Panc1 (cell line): ENCODE measurements at regions not wholly inside any gene's neighbourhood (a gene's known extent, or its start where the extent isn't known, plus 50 kb on each side); places are given as distances from the start of the nearest gene placed in this dataset.

Experiments
- ATAC-seq: fragments of 200-7000 bp; cut with Tn5 transposase; 2 replicates; pipeline ENCODE4 v1.9.1; 2020; ENCODE audit warnings: mild to moderate bottlenecking, moderate library complexity
- BruUV-seq: library from RNA; stranded (reverse); fragments of 400-500 nt; replicated peaks from 2 replicates; lab custom pipeline; 2021; lab: Mats Ljungman, UMichigan
- CTCF ChIA-PET: fragments of 300-600 bp; sonication (Branson Sonifier 250); formaldehyde crosslinking; loops from one replicate; lab custom pipeline; 2022; ENCODE audit warnings: antibody characterized with exemption; lab: Charles Lee
- POLR2A ChIA-PET: fragments of 300-600 bp; sonication (Branson Sonifier 250); formaldehyde crosslinking; loops from one replicate; lab custom pipeline; 2022; ENCODE audit warnings: antibody characterized with exemption; lab: Charles Lee
- DNase-seq: peaks from one replicate; pipeline ENCODE4 v3.0.0-alpha.2; 2010; ENCODE audit warnings: low read depth, low spot score
- H3K27ac ChIP-seq: 2 replicates; pipeline ENCODE4 v1.5.1; 2011; ENCODE audit warnings: mild to moderate bottlenecking, low read length, inconsistent platforms
- H3K27me3 ChIP-seq: fragments of 200-500 bp; sonication (Bioruptor generic); 2 replicates; pipeline ENCODE4 v1.6.0; 2014; ENCODE audit warnings: low read length, inconsistent platforms; ENCODE audit not compliant: control insufficient read depth, insufficient read depth
- H3K36me3 ChIP-seq: fragments of 200-500 bp; sonication (Bioruptor generic); 2 replicates; pipeline ENCODE4 v1.5.1; 2014; ENCODE audit warnings: inconsistent platforms, mild to moderate bottlenecking, low read length, moderate library complexity; ENCODE audit not compliant: control insufficient read depth, insufficient read depth
- H3K4me1 ChIP-seq: 2 replicates; pipeline ENCODE4 v1.5.1; 2011; ENCODE audit warnings: inconsistent platforms, mild to moderate bottlenecking, low read length, moderate library complexity; ENCODE audit not compliant: control insufficient read depth, insufficient read depth
- H3K4me3 ChIP-seq, 2 experiments: 2 replicates each; pipeline ENCODE4 v1.5.1; 2011 to 2012; ENCODE audit warnings: low read depth in 2 of 2, low read length in 2 of 2, mild to moderate bottlenecking in 2 of 2, inconsistent platforms in 1 of 2, moderate library complexity in 1 of 2
- H3K9me3 ChIP-seq: fragments of 200-500 bp; sonication (Bioruptor generic); 2 replicates; pipeline ENCODE4 v1.5.1; 2014; ENCODE audit warnings: low read depth, mild to moderate bottlenecking, inconsistent platforms, low read length, moderate library complexity; ENCODE audit not compliant: control insufficient read depth, insufficient read depth
- CTCF ChIP-seq: fragments of 450-650 bp; IDR thresholded peaks from 2 replicates; pipeline ENCODE4 v1.5.1; 2017; ENCODE audit warnings: mild to moderate bottlenecking
- POLR2AphosphoS5 ChIP-seq: IDR thresholded peaks from 2 replicates; pipeline ENCODE4 v1.6.1; 2012; ENCODE audit warnings: mild to moderate bottlenecking, low read depth, low read length, moderate library complexity
- SIN3A ChIP-seq: IDR thresholded peaks from 2 replicates; pipeline ENCODE4 v1.6.1; 2012; ENCODE audit warnings: low read depth, mild to moderate bottlenecking, low read length, moderate library complexity, borderline replicate concordance; ENCODE audit not compliant: insufficient read depth
- TCF7L2 ChIP-seq: IDR thresholded peaks from 2 replicates; pipeline ENCODE4 v1.6.1; 2011; ENCODE audit warnings: mild to moderate bottlenecking, low read depth, low read length, inconsistent platforms
- in situ Hi-C: cut with HindIII; loops from 2 replicates; pipeline ENCODE4 v1.10.0; 2016; ENCODE audit warnings: low sequenced_read_pairs, low pct_unique_long_range_greater_than_20kb
- intact Hi-C: fragments of 100-400 bp; cut with micrococcal nuclease; formaldehyde crosslinking; loops from one replicate; pipeline ENCODE4 v1.10.0; 2022; ENCODE audit not compliant: unreplicated experiment
- TF ChIP-seq, protein P1 (sequence below), 2 experiments: IDR thresholded peaks; 2 replicates each; pipeline ENCODE4 v1.6.1; 2011 to 2012; ENCODE audit warnings: low read depth in 2 of 2, control low read depth in 1 of 2, low read length in 1 of 2, mild to moderate bottlenecking in 1 of 2, moderate library complexity in 1 of 2; ENCODE audit not compliant: insufficient read depth in 1 of 2

DNA sequence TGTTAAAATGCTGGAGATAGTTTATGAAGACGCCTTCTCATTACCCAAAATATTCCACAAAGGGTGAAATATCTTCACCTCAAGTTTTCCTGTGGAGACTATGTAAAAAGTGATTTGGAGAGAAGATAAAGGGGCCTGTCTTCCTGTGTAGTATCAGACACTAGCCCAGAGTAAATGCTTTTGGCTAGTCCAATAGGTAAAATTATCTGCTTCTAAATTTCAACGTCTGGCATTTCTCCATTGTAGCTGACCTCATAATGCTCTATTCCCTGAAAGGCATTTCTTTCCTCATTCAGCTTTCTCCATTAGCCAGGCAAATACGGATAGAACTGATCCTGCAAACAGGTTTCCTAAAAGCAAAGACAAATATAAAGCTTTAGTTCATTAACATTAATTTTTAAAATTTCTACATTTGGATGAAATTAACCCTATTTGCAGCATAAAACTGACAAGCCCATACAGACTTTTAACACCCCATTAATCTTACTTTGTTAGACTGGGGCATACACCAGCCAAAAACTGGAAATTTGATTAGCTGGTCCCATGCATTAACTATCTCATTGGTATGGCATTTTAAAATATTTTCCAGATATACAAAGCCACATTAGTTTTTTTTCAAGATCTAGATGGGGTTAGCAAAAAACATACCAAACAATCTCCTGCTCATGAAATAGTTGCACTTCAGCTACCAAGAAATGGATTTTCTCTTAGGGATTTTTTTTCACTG is 548.8 kb downstream of the EFNA5 start:
- DNase-seq (no peak), ATAC-seq (no peak)
- Histone ChIP-seq H3K4me1 (no peaks in the 10 kb centered on the region), H3K27ac (no peak overlapping the region), H3K4me3 (no peak overlapping the region), H3K36me3 (no peaks in the 10 kb centered on the region), H3K27me3 (no peaks in the 10 kb centered on the region), H3K9me3 (no peaks in the 10 kb centered on the region)
- ChIA-PET CTCF (no interaction called here), POLR2A (no interaction called here)
- BruUV-seq: no TSS peak
- TF ChIP-seq, protein P1, sequence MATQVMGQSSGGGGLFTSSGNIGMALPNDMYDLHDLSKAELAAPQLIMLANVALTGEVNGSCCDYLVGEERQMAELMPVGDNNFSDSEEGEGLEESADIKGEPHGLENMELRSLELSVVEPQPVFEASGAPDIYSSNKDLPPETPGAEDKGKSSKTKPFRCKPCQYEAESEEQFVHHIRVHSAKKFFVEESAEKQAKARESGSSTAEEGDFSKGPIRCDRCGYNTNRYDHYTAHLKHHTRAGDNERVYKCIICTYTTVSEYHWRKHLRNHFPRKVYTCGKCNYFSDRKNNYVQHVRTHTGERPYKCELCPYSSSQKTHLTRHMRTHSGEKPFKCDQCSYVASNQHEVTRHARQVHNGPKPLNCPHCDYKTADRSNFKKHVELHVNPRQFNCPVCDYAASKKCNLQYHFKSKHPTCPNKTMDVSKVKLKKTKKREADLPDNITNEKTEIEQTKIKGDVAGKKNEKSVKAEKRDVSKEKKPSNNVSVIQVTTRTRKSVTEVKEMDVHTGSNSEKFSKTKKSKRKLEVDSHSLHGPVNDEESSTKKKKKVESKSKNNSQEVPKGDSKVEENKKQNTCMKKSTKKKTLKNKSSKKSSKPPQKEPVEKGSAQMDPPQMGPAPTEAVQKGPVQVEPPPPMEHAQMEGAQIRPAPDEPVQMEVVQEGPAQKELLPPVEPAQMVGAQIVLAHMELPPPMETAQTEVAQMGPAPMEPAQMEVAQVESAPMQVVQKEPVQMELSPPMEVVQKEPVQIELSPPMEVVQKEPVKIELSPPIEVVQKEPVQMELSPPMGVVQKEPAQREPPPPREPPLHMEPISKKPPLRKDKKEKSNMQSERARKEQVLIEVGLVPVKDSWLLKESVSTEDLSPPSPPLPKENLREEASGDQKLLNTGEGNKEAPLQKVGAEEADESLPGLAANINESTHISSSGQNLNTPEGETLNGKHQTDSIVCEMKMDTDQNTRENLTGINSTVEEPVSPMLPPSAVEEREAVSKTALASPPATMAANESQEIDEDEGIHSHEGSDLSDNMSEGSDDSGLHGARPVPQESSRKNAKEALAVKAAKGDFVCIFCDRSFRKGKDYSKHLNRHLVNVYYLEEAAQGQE (IDR thresholded peaks at IDR 0.05; ENCODE audit: insufficient read depth in 1 of 2, low read depth in 2 of 2, low read length in 1 of 2): no peak
- no peak for TF ChIP-seq TCF7L2
- no peak for TF ChIP-seq SIN3A
- TF ChIP-seq POLR2AphosphoS5: no peak
- no peak for TF ChIP-seq CTCF
- in situ Hi-C loops (no loop called here), intact Hi-C loops (no loop called here)

- no TSS peak for BruUV-seq
- intact Hi-C loops (loop anchor here (10.0 kb wide), 1 partner anchor 555 kb away; the partner anchor contains the start of gene EFNA5), in situ Hi-C loops (no loop called here)
- ChIA-PET CTCF (no interaction called here), POLR2A (no interaction called here)
- TF ChIP-seq, protein P1 (IDR thresholded peaks at IDR 0.05; ENCODE audit: insufficient read depth in 1 of 2, low read depth in 2 of 2, low read length in 1 of 2): no peak
- no peak for TF ChIP-seq CTCF
- TF ChIP-seq SIN3A: no peak
- no peak for TF ChIP-seq TCF7L2
- no peak for TF ChIP-seq POLR2AphosphoS5
- DNase-seq (no peak), ATAC-seq (no peak)
- no peaks in the 10 kb centered on the region for H3K4me1 ChIP-seq
- no peaks in the 10 kb centered on the region for H3K9me3 ChIP-seq
- H3K27me3 ChIP-seq: no peaks in the 10 kb centered on the region
- no peak overlapping the region for H3K27ac ChIP-seq
- H3K4me3 ChIP-seq: no peak overlapping the region
- no peaks in the 10 kb centered on the region for H3K36me3 ChIP-seq
These were observed 551.1 kb downstream of the EFNA5 start for GRCh38 chr5:107119656-107120055.
